SK-N-SH (cell line): ENCODE measurements at regions not wholly inside any gene's neighbourhood (a gene's known extent, or its start where the extent isn't known, plus 50 kb on each side); places are given as distances from the start of the nearest gene placed in this dataset.

ENCODE experiments used
- EP300 ChIP-seq, 2 experiments: IDR thresholded peaks; 2 replicates each; pipeline versions ENCODE4 v1.4.0 to v1.6.1; 2012; ENCODE audit warnings: borderline replicate concordance in 1 of 2, low read depth in 1 of 2, low read length in 1 of 2
- POLR2AphosphoS5 ChIP-seq: IDR thresholded peaks from 2 replicates; pipeline ENCODE4 v1.6.1; 2012; ENCODE audit warnings: low read depth, low read length
- TAF1 ChIP-seq: IDR thresholded peaks from 2 replicates; pipeline ENCODE4 v1.6.1; 2012; ENCODE audit warnings: low read depth, mild to moderate bottlenecking, low read length, moderate library complexity, borderline replicate concordance
- YY1 ChIP-seq: IDR thresholded peaks from 2 replicates; pipeline ENCODE4 v1.4.0; 2012; ENCODE audit warnings: low read depth, mild to moderate bottlenecking
- TF ChIP-seq, protein P1 (sequence below): fragments of 150-350 bp; IDR thresholded peaks from 2 replicates; pipeline ENCODE4 v1.6.1; 2017; ENCODE audit warnings: antibody characterized with exemption, low read length, low read depth, borderline replicate concordance
- TF ChIP-seq, protein P2 (sequence below): IDR thresholded peaks from 2 replicates; pipeline ENCODE4 v1.4.0; 2012; ENCODE audit warnings: low read depth
- TF ChIP-seq, protein P3 (sequence below): fragments of 200-600 bp; sonication (generic); IDR thresholded peaks from 2 replicates; pipeline ENCODE4 v1.6.1; 2017; ENCODE audit warnings: antibody characterized with exemption, mild to moderate bottlenecking, moderate library complexity
- TF ChIP-seq, protein P4 (sequence below): IDR thresholded peaks from 2 replicates; pipeline ENCODE4; 2012

DNA sequence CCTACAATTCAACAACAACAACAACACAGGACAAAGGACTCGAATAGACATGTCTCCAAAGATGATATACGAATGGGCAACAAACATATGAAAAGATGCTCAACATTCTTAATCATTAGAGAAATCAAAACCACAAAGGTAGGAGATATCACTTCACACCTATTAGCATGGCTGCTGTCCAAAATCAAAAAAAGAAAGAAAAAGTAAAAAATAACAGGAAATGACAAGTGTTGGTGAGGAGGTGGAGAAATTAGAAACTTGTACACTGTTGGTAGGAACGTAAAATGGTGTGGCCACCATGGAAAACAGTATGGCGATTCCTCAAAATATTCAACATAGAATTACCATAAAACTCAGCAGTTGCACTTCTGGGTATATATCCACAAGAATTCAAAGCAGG, 312.3 kb upstream of the STT3B start:
- TF ChIP-seq POLR2AphosphoS5 (no peak), YY1 (no peak), TAF1 (no peak), EP300 (IDR thresholded peaks at IDR 0.05; ENCODE audit: borderline replicate concordance in 1 of 2, low read depth in 1 of 2, low read length in 1 of 2) (no peak)
- TF ChIP-seq, protein P1, sequence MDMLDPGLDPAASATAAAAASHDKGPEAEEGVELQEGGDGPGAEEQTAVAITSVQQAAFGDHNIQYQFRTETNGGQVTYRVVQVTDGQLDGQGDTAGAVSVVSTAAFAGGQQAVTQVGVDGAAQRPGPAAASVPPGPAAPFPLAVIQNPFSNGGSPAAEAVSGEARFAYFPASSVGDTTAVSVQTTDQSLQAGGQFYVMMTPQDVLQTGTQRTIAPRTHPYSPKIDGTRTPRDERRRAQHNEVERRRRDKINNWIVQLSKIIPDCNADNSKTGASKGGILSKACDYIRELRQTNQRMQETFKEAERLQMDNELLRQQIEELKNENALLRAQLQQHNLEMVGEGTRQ: no peak
- TF ChIP-seq, protein P2, sequence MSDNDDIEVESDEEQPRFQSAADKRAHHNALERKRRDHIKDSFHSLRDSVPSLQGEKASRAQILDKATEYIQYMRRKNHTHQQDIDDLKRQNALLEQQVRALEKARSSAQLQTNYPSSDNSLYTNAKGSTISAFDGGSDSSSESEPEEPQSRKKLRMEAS: no peak
- TF ChIP-seq, protein P3, sequence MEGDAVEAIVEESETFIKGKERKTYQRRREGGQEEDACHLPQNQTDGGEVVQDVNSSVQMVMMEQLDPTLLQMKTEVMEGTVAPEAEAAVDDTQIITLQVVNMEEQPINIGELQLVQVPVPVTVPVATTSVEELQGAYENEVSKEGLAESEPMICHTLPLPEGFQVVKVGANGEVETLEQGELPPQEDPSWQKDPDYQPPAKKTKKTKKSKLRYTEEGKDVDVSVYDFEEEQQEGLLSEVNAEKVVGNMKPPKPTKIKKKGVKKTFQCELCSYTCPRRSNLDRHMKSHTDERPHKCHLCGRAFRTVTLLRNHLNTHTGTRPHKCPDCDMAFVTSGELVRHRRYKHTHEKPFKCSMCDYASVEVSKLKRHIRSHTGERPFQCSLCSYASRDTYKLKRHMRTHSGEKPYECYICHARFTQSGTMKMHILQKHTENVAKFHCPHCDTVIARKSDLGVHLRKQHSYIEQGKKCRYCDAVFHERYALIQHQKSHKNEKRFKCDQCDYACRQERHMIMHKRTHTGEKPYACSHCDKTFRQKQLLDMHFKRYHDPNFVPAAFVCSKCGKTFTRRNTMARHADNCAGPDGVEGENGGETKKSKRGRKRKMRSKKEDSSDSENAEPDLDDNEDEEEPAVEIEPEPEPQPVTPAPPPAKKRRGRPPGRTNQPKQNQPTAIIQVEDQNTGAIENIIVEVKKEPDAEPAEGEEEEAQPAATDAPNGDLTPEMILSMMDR: no peak
- TF ChIP-seq, protein P4, sequence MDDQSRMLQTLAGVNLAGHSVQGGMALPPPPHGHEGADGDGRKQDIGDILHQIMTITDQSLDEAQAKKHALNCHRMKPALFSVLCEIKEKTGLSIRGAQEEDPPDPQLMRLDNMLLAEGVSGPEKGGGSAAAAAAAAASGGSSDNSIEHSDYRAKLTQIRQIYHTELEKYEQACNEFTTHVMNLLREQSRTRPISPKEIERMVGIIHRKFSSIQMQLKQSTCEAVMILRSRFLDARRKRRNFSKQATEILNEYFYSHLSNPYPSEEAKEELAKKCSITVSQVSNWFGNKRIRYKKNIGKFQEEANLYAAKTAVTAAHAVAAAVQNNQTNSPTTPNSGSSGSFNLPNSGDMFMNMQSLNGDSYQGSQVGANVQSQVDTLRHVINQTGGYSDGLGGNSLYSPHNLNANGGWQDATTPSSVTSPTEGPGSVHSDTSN: no peak
